Fibroblast of skin of right biceps (primary cell): ENCODE measurements at regions not wholly inside any gene's neighbourhood (a gene's known extent, or its start where the extent isn't known, plus 50 kb on each side); places are given as distances from the start of the nearest gene placed in this dataset.
"Not testable (repeated sequence)": the region's sequence is repeated elsewhere in the genome, so short reads cannot be mapped to it uniquely, and the experiment has no call there.

Experiments
- DNase-seq: peaks from one replicate; pipeline ENCODE4 v3.0.0-alpha.2; 2013

GRCh38 chr5:110812639-110813038 is 73.8 kb downstream of the SLC25A46 start:
- no peak for DNase-seq

DNA sequence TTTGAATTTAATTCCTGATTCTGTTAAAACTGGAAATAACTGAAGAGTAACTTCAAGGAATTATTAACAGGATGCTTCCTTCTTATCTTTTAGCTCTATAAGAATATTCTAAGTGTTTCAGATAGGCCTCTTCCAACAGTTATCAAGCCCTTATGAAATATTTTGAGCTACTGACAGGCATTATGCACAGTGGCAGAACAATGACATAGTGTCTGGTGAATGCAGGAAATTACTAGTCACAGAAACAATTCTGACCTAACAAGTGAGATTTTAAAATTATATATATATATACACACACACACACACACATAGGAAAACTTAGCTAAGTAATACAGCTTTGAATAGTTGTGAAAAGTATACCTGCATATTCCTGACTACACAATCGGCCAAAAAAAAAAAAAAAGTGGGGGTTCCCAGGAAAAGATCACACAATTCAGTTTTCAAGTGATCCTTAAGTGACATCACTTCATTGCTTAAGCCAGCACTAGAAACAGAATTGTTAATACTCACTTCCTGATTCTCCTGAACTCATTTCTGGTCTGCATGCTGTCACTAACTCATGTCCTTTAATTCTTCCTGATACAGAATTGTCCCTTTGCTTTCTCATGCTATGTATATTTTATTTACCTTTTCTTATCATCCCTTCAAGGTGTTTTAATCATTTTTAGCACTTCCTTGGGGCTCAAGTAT is 77.3 kb downstream of the SLC25A46 start:
- DNase-seq = no peak

- peak; percentile 7 for DNase-seq
Measured at GRCh38 chr5:110817459-110817858, 78.7 kb downstream of the SLC25A46 start.

GRCh38 chr5:110823571-110823970 is 84.8 kb downstream of the SLC25A46 start:
- no peak for DNase-seq

- no peak for DNase-seq
Measured at GRCh38 chr5:110824936-110825441, 86.2 kb downstream of the SLC25A46 start.

DNA sequence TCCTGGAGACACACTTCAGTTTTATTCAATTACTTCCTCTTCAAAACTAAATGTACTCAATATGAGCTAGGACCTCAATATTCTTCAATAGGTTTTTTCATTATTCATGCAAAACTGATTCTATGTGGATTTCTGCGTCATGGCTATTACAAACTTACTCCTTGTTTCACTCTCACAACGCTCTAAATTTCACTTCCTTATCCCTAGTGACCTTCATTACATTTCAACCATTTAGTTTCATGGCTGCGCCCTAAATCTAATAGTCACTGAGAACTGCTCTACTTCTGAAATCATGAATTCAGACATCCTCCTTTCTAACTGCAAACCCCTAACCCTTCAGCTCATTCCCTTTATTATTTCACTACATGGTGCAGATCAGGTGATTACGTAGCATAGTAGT is 93.9 kb downstream of the SLC25A46 start:
- no peak for DNase-seq

DNA sequence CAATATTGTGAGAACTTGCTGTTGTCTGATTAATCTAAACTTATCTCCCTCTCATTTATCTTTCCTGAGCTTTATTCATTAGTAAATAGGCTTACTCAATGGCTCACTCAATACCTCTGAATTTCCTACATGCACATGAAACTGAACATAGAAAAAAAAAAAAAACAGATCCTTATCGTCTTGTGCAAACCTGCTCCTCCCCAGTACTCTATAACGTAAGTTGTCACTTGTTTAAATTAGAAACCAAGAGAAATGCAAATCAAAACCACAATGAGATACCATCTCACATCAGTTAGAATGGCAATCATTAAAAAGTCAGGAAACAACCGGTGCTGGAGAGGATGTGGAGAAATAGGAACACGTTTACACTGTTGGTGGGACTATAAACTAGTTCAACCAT is 96.1 kb downstream of the SLC25A46 start:
- DNase-seq = not testable (repeated sequence)

DNA sequence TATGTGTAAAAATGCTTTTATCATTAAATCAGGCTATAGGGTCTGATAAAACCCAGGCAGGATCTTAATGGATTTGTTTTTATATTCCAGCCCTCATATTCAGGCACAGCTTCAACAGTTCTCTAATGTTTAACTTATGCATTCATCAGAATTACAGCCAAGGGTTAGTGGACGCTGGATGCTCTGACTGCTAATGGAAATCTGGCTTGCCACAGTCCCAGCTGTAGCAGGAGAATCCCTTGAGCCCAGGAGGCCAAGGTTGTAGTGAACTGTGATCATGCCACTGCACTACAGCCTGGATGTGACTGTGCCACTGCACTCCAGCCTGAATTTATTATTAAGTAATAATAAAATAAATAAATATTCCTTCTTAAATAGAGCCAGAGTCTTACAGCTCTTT is 98.0 kb downstream of the SLC25A46 start:
- no peak for DNase-seq

DNA sequence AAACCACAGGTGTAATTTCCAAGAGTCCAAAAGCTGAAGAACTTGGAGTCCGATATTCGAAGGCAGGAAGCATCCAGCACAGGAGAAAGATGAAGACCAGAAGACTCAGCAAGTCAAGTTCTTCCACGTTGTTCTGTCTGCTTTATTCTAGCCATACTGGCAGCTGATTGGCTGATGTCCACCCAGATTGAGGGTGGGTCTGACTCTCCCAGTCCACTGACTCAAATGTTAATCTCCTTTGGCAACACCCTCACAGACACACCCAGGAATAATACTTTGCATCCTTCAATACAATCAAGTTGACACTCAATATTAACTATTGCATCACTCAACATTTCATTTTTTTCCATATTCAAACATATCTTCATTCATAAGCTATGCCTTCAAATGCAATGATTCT is 99.5 kb downstream of the SLC25A46 start:
- DNase-seq = not testable (repeated sequence)

DNA sequence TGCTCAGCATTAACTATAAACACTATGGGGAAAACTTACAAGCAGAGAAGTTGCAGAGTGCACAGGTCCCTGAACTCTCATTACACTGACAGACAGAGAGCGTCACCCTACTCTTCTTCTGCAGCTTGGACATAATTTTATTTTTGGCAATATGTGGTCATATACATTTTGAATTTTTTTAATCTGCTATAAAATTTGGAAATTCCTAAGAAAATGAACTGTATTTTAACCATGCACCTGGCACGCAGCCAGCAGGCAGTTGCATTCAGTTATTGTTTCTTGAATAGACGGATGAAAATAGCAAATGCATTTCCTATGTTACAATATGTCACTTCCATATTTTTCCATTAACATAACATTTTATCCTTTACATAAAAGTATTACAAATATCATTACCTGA is 100.2 kb downstream of the SLC25A46 start:
- no peak for DNase-seq

DNA sequence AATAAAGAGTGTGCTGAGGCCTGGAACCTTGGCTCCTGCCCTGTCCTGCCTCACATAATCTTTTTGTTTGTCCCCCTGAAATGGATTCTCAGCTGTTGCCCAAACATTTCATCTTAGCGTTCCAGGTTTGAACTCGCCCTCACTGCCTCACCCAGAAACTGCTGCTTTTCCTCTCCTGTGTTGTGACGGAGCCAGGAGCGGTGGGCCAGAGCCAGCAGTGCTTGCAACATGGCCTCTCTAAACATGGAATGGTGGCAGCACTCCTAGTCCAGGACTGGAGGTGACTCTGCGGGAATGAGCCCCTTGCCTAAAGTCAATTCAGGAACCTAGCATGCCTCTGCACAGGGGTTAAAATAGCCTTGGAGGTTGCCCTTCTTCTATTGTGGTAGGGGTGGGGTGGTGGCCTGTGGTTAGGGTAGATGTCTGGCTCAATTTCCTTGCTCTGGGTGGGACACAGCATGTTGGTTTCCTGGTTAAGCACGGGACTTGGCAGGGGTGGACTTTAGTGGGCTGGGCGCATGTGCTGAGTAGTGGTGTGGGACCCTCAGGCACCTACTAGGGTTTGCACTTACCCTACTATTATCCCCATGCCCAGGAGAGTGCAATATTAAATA is 101.6 kb downstream of the SLC25A46 start:
- DNase-seq = no peak

DNA sequence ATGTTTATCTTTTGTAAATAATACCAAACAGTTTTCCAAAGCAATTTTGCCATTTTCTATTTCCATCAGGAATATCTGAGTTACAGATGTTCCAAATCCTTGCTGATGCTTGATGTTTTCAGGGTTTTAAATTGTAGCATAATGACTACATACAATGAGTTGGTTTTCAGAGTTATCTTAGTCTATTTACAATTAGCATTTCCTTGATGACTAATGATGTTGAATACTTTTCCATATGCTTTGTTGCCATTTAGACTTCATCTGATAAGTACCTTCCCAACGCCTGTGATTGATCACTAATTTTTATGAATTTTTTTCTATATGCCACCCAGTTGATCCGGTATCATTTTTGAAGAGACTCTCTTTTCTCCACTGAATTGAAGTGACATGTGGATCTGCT is 102.3 kb downstream of the SLC25A46 start:
- DNase-seq = no peak

DNA sequence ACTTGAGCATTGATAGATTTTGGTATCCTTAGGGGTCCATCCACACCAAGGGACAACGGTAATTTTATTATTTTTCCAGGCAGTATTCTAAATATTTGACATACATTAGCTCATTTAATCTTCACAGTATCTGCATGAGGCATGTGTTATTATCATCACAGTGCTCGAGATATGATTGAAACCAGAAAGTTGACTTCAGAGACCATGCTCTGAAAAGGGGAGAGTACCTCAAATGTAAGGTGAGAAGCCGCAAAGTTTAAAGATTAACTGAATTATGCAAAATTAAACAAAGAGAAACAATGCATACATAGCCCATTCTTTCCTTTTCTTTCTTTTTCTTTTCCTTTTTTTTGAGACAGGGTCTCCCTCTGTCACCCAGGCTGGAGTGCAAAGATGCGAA is 104.1 kb downstream of the SLC25A46 start:
- no peak for DNase-seq

DNA sequence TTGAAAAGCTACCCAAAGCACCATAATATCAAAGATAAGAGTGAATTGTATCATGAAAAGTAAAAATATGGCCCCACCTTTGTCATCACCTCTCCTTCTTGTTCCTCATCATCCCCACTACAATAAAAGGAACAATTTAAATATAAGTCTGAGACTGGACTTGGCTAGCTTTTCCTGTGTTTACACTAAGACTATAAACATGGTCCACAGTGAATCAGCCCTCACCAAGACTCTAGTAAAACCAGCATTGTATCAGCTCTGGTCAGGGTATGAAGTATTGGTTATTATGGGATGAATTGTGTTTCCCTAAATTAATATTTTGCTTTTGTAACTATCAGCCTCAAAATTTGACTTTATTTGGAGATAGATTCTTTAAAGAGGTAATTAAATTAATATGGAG is 105.4 kb downstream of the SLC25A46 start:
- no peak for DNase-seq

GRCh38 chr5:110846398-110847001 is 107.7 kb downstream of the SLC25A46 start:
- no peak for DNase-seq

DNA sequence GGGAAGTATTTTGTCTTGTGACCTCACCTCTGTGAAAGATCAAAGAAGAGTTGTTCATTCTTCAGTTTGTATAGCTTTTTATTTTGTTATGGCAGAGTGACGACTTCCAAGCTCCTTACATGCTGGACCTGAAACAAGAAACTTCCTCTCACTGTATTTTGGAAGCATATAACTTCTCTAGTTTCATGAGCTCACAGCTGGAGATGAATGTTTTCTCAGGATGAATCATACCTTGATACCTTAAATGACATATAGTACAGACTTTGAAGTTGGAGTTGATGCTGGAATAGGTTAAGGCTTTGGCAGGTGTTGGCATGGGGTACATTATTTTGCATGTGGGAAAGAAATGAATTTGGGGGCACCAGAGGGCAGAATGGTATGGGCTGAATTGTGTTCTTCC is 112.5 kb downstream of the SLC25A46 start:
- DNase-seq = no peak

DNA sequence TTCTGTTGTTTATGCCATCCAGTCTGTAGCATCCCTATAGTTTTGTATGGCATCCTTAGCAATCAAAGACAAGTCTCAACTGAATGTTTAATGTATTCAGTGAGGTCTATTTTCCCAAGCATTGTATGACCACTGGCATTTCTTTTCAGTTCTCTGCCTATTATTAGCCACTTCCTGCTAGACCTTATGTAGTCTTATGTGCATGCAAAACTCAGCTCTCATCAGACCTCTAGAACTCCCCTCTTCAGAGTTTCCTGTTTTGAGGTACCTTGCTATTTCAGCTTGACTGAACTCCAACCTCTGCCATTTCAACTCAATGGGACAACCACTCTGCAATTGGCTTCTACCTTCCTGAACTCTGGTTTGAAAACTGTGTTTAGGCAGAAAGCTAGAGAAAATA is 113.2 kb downstream of the SLC25A46 start:
- DNase-seq = no peak

GRCh38 chr5:110852541-110852940 is 113.7 kb downstream of the SLC25A46 start:
- DNase-seq = no peak

GRCh38 chr5:110853267-110853666 is 114.5 kb downstream of the SLC25A46 start:
- DNase-seq = no peak

GRCh38 chr5:110854200-110854599 is 115.4 kb downstream of the SLC25A46 start:
- no peak for DNase-seq

- no peak for DNase-seq
Measured at GRCh38 chr5:110855961-110856360, 117.2 kb downstream of the SLC25A46 start.

GRCh38 chr5:110865400-110866094 is 126.7 kb downstream of the SLC25A46 start:
- peak; percentile 19 for DNase-seq

DNA sequence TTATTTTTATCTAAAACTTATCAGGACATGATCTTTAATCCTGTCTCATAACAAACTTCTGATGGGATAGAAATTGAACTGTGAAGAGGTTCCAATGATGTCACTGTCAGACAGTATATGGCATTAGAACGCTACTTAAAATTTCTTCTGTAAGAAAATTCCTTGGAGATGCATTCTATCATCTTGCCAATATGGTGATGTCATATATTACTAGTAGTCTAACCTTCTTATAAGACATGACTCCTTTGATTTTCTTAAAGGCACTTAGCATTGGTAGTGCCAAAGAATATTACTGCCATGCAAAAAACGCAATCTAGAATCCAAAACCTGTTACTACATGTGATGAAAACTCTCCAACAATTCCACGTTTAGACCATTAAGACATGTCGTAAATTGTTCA is 131.1 kb downstream of the SLC25A46 start:
- DNase-seq = no peak

- DNase-seq = no peak
Measured at GRCh38 chr5:110872200-110872599, 133.4 kb downstream of the SLC25A46 start.
